HG03095 (cell line): ENCODE measurements at regions not wholly inside any gene's neighbourhood (a gene's known extent, or its start where the extent isn't known, plus 50 kb on each side); places are given as distances from the start of the nearest gene placed in this dataset.

ENCODE experiments used
- ATAC-seq: cut with Tn5 transposase; IDR thresholded peaks from one replicate; pipeline ENCODE4 v1.9.1; 2021; ENCODE audit warnings: moderate library complexity; ENCODE audit not compliant: unreplicated experiment

GRCh38 chr2:65711863-65712262, 279.5 kb upstream of the SPRED2 start:
- ATAC-seq = no peak

GRCh38 chr2:65710779-65711295, 278.4 kb upstream of the SPRED2 start:
- ATAC-seq = no peak

- ATAC-seq = no peak
These were observed 278.0 kb upstream of the SPRED2 start for GRCh38 chr2:65710356-65710755.

- no peak for ATAC-seq
These were observed 275.7 kb upstream of the SPRED2 start for GRCh38 chr2:65708086-65708485.

- no peak for ATAC-seq
These were observed 274.0 kb upstream of the SPRED2 start for GRCh38 chr2:65706411-65706810.

- ATAC-seq = no peak
These were observed 268.8 kb upstream of the SPRED2 start for GRCh38 chr2:65701191-65701590.

GRCh38 chr2:65700720-65701119, 268.3 kb upstream of the SPRED2 start:
- ATAC-seq = no peak

GRCh38 chr2:65700004-65700651, 267.7 kb upstream of the SPRED2 start:
- ATAC-seq = no peak

GRCh38 chr2:65691816-65692215, 259.4 kb upstream of the SPRED2 start:
- no peak for ATAC-seq

GRCh38 chr2:65688141-65688886, 255.9 kb upstream of the SPRED2 start:
- ATAC-seq = no peak

GRCh38 chr2:65687614-65688013, 255.2 kb upstream of the SPRED2 start:
- ATAC-seq = no peak

- ATAC-seq = no peak
These were observed 254.6 kb upstream of the SPRED2 start for GRCh38 chr2:65686928-65687521.

- ATAC-seq = no peak
These were observed 249.1 kb upstream of the SPRED2 start for GRCh38 chr2:65681503-65681902.

GRCh38 chr2:65678779-65679391, 246.5 kb upstream of the SPRED2 start:
- no peak for ATAC-seq

- ATAC-seq = no peak
These were observed 243.0 kb upstream of the SPRED2 start for GRCh38 chr2:65675350-65675749.

GRCh38 chr2:65671670-65672242, 239.4 kb upstream of the SPRED2 start:
- ATAC-seq = no peak

- no peak for ATAC-seq
These were observed 237.2 kb upstream of the SPRED2 start for GRCh38 chr2:65669574-65669973.

- no peak for ATAC-seq
These were observed 236.3 kb upstream of the SPRED2 start for GRCh38 chr2:65668744-65669143.

- ATAC-seq = peak; percentile 98
These were observed 233.8 kb upstream of the SPRED2 start for GRCh38 chr2:65666156-65666725.

GRCh38 chr2:65664931-65665330, 232.5 kb upstream of the SPRED2 start:
- no peak for ATAC-seq
